ENCODE measurements at regions not wholly inside any gene's neighbourhood (a gene's known extent, or its start where the extent isn't known, plus 50 kb on each side); places are given as distances from the start of the nearest gene placed in this dataset.

GRCh38 chr16:9523994-9524393 is 432.6 kb downstream of the HAPSTR1 start:
- TF ChIP-seq CTCF (IDR thresholded peaks at IDR 0.05; ENCODE audit: insufficient read depth, low read length), result no peak
- no peak for TF ChIP-seq GABPA (IDR thresholded peaks at IDR 0.05; ENCODE audit: low read depth)
- no peak for TF ChIP-seq SPI1 (IDR thresholded peaks at IDR 0.05; ENCODE audit: borderline replicate concordance, low read depth)
- TF ChIP-seq POLR2AphosphoS5 (IDR thresholded peaks at IDR 0.05; ENCODE audit: low read depth), result no peak
